Esophagus mucosa (tissue), 1 donor: ENCODE measurements at regions not wholly inside any gene's neighbourhood (a gene's known extent, or its start where the extent isn't known, plus 50 kb on each side); places are given as distances from the start of the nearest gene placed in this dataset.
A peak's percentile ranks its signal among the peaks of the same experiment; 100 is the strongest.
"Not testable (repeated sequence)": the region's sequence is repeated elsewhere in the genome, so short reads cannot be mapped to it uniquely, and the experiment has no call there.

Experiments
- ATAC-seq: fragments of 200-7000 bp; cut with Tn5 transposase; one replicate; pipeline ENCODE4 v1.9.1; 2020
- donor health status: DM: yes; HTN: yes; CAD: no.

DNA sequence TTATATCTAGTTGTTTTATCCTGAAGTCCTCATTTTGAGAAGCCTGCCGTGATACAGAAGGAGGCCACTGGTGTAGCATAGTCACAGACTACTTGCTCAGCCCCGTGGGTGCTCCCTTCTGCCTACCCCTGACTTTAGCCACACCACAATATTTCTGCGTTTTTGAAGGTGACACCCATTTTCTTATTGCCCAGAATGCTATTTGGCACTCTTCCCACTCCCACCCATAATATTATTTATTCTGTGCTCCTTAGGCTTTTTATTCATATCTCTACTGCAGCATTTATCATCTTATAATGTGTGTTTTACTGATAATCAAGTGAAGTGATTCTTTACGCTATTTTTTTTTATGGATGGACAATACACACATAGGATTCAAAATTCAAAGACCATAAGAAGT is 107.3 kb downstream of the OR2B2 start:
- ATAC-seq = no peak

- no peak for ATAC-seq
Measured at GRCh38 chr6:27800731-27801373, 111.3 kb downstream of the OR2B2 start.

GRCh38 chr6:27797960-27798359 is 114.2 kb downstream of the OR2B2 start:
- no peak for ATAC-seq

DNA sequence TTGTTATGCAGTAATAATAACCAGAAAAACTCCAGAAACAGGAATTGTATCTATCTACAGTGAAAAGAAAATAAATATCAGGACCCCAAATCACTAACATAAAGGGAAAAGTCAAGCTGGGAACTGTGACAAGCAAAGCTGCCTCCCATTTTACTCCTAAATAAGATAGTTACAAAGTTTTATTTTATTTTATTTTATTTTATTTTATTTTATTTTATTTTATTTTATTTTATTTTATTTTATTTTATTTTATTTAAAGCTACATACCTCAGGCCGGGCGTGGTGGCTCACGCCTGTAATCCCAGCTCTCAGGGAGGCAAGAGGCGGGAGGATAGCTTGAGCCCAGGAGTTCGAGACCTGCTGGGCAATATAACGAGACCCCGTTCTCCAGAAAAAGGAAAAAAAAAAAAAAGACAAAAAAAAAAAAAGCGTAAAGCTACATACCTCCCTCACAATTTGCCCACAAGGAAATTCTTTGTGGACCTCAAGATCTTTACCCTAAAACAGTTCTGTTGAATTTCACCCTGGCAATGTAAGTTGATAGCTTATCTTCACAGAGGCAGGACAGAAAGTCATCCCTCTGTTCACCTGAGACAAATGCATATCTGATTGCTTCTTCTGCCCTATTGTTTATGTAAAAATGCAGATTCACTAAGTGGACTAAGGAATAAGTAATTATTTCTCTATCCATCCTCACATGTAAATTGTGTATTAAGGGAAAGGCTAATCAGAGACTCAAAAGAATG is 115.3 kb downstream of the OR2B2 start:
- not testable (repeated sequence) for ATAC-seq

DNA sequence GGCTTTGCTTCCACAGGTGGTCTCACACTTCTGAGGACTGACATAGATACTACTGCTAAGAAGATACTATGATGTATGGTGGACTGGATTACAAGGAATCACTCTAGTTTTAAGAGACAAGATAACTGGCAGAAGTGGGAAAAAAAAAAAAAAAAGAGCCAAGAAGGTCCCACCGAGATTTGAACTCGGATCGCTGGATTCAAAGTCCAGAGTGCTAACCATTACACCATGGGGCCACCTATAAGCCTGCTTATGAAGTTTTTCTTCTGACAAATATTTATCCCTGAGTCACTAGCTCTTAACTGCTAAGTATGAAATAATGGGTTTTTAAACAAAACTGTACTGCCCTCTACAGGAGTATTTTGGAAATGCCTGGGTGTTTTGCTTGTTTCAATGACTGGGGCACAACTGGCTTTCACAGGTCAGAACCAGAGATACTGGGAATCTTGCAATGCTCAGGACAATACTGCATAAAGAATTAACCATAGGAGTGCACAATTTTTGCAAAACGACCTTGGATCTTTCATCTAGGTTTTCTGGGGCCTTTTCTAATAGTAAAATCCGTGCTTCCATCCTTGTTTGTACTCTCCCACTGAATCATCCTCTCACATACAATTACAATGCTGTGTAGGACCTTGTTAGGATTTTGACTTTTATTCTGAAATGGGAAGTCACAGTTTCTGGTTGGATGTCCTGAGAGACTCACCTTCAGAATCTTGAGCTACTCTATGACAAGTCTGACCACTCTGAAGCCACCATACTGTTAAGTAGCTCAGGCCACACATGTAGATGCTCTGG is 116.3 kb downstream of the OR2B2 start:
- ATAC-seq = peak; percentile 91

DNA sequence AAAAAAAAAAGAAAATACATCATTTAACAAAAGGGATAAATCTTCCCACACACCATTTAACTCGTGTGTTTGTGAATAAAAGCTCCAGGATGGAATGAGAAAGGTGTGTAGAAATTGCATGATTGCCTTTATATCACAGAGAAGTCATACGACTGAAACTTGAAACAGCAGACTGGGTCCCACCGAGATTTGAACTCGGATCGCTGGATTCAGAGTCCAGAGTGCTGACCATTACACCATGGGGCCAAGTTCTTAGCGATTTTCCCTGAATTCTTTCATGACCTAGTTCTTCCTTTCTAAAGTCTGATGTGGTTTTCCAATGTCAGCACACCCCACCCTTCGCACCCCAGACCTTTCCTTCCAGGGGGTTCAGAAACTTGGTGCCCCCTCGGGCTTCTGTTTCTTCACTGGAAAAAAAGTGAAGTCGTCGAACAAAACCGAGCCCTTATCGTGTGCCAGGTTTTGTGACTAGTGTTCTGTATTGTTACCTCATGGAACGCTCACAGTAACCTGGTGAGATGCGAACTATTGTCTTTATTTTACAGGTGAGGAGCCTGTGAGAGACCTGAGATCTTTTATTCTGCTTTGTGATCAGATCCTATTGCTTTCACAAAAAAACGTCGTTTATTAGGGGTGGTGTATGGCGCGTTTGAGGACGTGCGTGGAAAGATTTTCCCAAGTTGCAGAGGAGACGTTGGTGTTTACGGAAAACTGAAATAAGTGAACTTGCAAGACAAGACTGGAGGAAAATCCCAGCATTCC is 120.8 kb downstream of the OR2B2 start:
- peak; percentile 67 for ATAC-seq

- not testable (repeated sequence) for ATAC-seq
Measured at GRCh38 chr6:27788376-27788775, 123.8 kb downstream of the OR2B2 start.

- no peak for ATAC-seq
Measured at GRCh38 chr6:27786048-27786447, 126.1 kb downstream of the OR2B2 start.

DNA sequence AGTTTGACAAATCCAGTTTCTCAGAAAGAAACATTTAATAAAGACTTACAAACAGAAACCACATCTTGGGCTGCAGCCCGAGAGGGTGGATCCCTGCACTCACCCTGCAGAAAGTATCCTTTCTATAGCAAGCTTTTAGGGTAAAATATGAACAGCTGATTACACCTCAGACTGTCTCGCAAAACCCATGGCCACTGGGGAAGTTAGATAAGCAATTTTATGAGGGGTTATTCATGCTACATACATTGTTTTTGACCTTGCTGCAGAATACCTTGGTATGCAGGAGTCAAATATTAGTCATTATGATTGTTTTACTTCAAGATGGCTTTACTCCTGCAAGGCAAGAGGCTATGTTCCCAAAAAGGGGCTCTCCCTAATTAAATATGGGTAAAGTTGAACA is 126.9 kb downstream of the OR2B2 start:
- no peak for ATAC-seq

GRCh38 chr6:27782748-27783147 is 129.4 kb downstream of the OR2B2 start:
- ATAC-seq = no peak

GRCh38 chr6:27778625-27779417 is 133.4 kb downstream of the OR2B2 start:
- ATAC-seq = no peak

DNA sequence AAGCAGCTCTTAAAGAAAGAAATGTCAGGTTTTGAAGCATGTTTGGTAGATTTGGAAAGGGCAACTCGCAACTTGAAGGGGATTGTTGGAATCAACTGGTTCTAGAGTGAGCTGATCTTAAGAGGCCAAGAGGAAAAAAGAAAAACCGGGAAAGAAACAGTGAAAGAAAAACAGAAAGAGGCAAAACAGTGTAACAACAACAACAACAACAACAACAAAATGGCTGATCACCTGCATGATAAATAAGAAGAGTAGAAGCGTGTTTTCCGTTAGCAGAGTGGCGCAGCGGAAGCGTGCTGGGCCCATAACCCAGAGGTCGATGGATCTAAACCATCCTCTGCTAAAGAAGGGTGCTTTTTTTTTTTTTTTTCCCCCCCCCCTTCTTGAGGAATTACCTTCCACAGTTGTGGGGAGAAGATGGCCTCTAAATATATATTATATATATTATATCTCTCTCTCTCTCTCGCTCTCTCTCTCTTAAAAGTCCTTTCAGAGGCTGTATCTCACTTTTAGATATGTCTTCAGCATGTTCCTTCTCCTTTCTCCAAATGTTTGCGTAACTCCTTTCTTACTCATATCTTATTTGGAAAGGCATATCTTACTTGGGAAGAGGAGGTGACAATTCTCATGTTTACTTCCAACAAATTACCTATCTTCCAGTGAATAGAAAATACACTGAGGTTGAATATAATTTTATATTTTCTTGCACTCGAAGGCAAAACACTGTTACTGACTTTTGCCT is 134.4 kb downstream of the OR2B2 start:
- ATAC-seq = no peak

GRCh38 chr6:27777126-27777525 is 135.1 kb downstream of the OR2B2 start:
- ATAC-seq = no peak

DNA sequence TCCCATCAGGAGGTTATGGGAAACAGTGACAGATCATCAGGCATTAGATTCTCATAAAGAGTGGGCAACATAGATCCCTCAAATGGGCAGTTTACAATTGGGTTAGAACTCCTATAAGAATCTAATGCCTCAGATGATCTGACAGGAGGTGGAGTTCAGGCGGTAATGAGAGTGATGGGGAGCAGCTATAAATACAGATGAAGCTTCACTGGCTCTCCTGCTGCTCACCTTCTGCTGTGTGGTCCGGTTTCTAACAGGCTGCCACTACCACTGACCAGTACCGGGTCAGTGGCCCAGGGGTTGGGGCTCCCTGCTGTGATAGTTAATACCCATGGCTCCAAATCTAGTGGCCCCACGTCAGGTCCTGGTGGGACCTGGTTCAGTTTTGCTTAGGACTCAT is 135.7 kb downstream of the OR2B2 start:
- ATAC-seq = no peak

- no peak for ATAC-seq
Measured at GRCh38 chr6:27775796-27776184, 136.4 kb downstream of the OR2B2 start.

DNA sequence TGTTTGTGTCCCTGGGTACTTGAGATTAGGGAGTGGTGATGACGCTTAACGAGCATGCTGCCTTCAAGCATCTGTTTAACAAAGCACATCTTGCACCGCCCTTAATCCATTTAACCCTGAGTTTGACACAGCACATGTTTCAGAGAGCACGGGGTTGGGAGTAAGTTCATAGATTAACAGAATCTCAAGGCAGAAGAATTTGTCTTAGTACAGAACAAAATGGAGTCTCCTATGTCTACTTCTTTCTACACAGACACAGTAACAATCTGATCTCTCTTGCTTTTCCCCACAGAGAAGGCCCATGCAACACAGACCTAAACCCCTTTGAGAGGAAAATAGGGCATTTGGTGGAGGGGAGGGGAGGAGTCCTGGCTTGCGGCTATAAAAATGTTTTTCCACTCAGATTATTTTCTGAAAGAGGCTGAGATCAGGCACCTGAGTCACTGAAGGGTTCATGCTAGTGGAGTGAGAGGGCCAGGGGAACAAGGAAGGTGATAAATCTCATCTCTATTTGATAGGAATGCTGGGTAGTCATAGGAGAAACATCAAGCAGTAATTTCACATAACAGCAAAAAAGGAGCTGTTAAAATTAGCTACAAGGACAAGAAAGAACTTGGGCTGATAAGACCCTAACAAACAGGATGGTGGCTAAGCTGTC is 136.9 kb downstream of the OR2B2 start:
- ATAC-seq = not testable (repeated sequence)

GRCh38 chr6:27774264-27774600 is 138.0 kb downstream of the OR2B2 start:
- not testable (repeated sequence) for ATAC-seq

DNA sequence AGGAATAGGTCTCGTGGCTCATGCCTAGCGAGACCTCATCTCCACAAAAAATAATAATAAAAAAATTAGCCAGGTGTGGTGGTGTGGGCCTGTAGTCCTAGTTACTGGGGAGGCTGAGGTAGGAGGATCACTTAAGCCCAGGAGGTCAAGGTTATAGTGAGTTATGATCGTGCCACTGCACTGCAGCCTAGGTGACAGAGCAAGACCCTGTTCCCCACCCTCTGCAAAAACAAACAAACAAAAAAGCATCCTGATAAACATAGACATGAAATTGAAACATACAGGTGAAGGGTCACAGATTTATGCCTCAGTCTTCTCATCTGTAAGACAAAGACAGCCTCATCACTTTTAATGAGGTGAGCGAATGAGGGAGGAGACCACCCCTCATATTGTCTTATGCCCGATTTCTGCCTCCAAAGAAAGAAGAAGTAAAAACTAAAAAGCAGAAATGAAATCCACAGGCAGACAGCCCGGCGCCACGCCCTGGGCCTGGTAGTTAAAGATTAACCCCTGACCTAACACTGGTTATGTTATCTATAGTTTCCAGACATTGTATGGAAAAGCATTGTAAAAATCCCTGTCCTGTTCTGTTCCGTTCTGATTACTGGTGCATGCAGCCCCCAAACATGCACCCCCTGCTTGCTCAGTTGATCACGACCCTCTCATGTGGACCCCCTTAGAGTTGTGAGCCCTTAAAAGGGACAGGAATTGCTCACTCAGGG is 138.5 kb downstream of the OR2B2 start:
- ATAC-seq = not testable (repeated sequence)

- ATAC-seq = peak; percentile 94
Measured at GRCh38 chr6:27772261-27773001, 139.8 kb downstream of the OR2B2 start.
